ENCODE measurements at regions not wholly inside any gene's neighbourhood (a gene's known extent, or its start where the extent isn't known, plus 50 kb on each side); places are given as distances from the start of the nearest gene placed in this dataset.

DNA sequence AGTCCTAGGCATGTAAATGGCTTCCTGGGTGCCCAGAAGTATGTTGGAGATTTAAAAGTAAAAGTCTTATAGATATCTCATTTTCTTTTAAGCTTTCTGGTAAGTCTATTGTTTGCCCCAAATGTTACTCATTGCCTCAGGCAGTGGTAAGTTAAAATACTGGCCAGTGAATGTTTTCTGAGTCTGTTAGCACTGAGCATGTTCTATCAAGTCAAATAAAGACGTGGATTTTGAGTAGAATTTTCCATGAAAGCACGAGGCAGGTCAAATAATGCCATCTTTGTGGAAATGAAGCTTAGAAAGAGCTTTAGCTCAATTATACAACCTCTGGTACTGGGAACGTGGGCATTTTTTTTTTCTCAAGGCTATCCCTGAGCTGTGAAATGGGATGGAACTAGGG lies 651.3 kb upstream of the ACO1 start:
- DNase-seq: no peak
- Mint-ChIP-seq H3K27ac (no peak overlapping the region), H3K4me1 (peaks cover 24 to 36% of the 10 kb centered on the region in 2 experiments), H3K36me3 (ENCODE audit: insufficient read depth in 1 of 3, low read depth in 3 of 3) (no peaks in the 10 kb centered on the region), H3K9me3 (no peaks in the 10 kb centered on the region), H3K4me3 (no peak overlapping the region), H3K27me3 (ENCODE audit: low read depth) (peaks cover 18% of the 10 kb centered on the region)
- Histone ChIP-seq H2AFZ (ENCODE audit: low read length) (no peak overlapping the region), H3K18ac (ENCODE audit: insufficient read length, low read depth, low read length) (no peak overlapping the region), H4K20me1 (ENCODE audit: control insufficient read depth, insufficient read depth, insufficient read length) (no peaks in the 10 kb centered on the region), H3T11ph (ENCODE audit: low read length) (no peak overlapping the region), H3K4ac (ENCODE audit: low read depth, low read length) (no peak overlapping the region), H3K27me3 (ENCODE audit: insufficient read depth, low read length) (no peaks in the 10 kb centered on the region), H4K8ac (replicated peaks; ENCODE audit: insufficient read length, low read depth, low read length) (no peak overlapping the region), H4K91ac (ENCODE audit: insufficient read length, low read depth, low read length) (no peak overlapping the region), H3K9ac (ENCODE audit: extremely low read depth, insufficient read length, low read length) (no peak overlapping the region), H2AK5ac (ENCODE audit: insufficient read length, low read length) (no peak overlapping the region), H3K56ac (ENCODE audit: insufficient read length, low read depth, low read length) (no peak overlapping the region), H3K27ac (ENCODE audit: insufficient read length, low read depth, low read length) (no peak overlapping the region), H3K79me2 (ENCODE audit: insufficient read depth, low read length) (no peaks in the 10 kb centered on the region), H3K4me1 (ENCODE audit: insufficient read depth, low read length) (no peaks in the 10 kb centered on the region), H3K23ac (ENCODE audit: insufficient read length, low read depth, low read length) (no peak overlapping the region), H2BK120ac (ENCODE audit: low read depth, low read length, poor library complexity, severe bottlenecking) (no peak overlapping the region), H2BK12ac (ENCODE audit: insufficient read length, low read depth, low read length) (no peak overlapping the region), H4K5ac (ENCODE audit: insufficient read length, low read depth, low read length) (no peak overlapping the region), H2BK15ac (ENCODE audit: low read depth, low read length) (no peak overlapping the region), H3K23me2 (ENCODE audit: insufficient read length, low read depth, low read length, poor library complexity, severe bottlenecking) (no peaks in the 10 kb centered on the region), H3K14ac (ENCODE audit: insufficient read depth, low read length) (no peak overlapping the region), H3K79me1 (ENCODE audit: insufficient read depth, low read depth, low read length, poor library complexity, severe bottlenecking) (no peaks in the 10 kb centered on the region), H3K4me2 (ENCODE audit: insufficient read depth, insufficient read length, low read length) (no peak overlapping the region), H3K9me3 (ENCODE audit: control insufficient read depth, low read depth, low read length) (no peaks in the 10 kb centered on the region), H2BK5ac (ENCODE audit: insufficient read length, low read length) (no peak overlapping the region), H2BK20ac (ENCODE audit: low read depth, low read length, poor library complexity, severe bottlenecking) (no peak overlapping the region)
- no CpG with 5 or more reads among the region's 3 CpGs for WGBS (ENCODE audit: extremely low coverage, insufficient read length, low lambda C conversion rate)
- no peak for TF ChIP-seq CTCF (conservative IDR thresholded peaks at IDR 0.05)

All from H9 (cell line).